ENCODE measurements at regions not wholly inside any gene's neighbourhood (a gene's known extent, or its start where the extent isn't known, plus 50 kb on each side); places are given as distances from the start of the nearest gene placed in this dataset.

- 92% methylated on average over 3 of the region's 3 CpGs for WGBS
- Histone ChIP-seq H3K27me3 (ENCODE audit: control insufficient read depth in 4 of 4, insufficient read depth in 4 of 4, low read length in 3 of 4) (no peaks in the 10 kb centered on the region), H3K27ac (ENCODE audit: low read depth in 1 of 2, low read length in 2 of 2) (no peak overlapping the region), H3K36me3 (ENCODE audit: control insufficient read depth in 4 of 4, insufficient read depth in 3 of 4, low read depth in 1 of 4, low read length in 3 of 4) (no peaks in the 10 kb centered on the region), H3K4me1 (ENCODE audit: control insufficient read depth in 4 of 4, insufficient read depth in 4 of 4, low read length in 3 of 4) (peaks cover 0 to 2% (median 0%) of the 10 kb centered on the region in 4 donors), H3K9ac (ENCODE audit: low read depth in 1 of 2, low read length in 2 of 2) (no peak overlapping the region), H3K9me3 (ENCODE audit: control insufficient read depth in 4 of 4, low read length in 3 of 4) (no peaks in the 10 kb centered on the region), H3K4me3 (ENCODE audit: low read depth in 1 of 3, low read length in 3 of 3) (no peak overlapping the region)
- no peak for TF ChIP-seq NR2F2 (IDR thresholded peaks at IDR 0.05)
- TF ChIP-seq FOXA1 (IDR thresholded peaks at IDR 0.05): no peak
- no peak for TF ChIP-seq RAD21 (IDR thresholded peaks at IDR 0.05)
- no peak for TF ChIP-seq EGR1 (IDR thresholded peaks at IDR 0.05; ENCODE audit: low read depth in 2 of 2)
- no peak for TF ChIP-seq HNF4G (IDR thresholded peaks at IDR 0.05)
- TF ChIP-seq GABPA (IDR thresholded peaks at IDR 0.05 in 1 of 2, conservative IDR thresholded peaks at IDR 0.05 in 1 of 2): no peak
- TF ChIP-seq ATF3 (IDR thresholded peaks at IDR 0.05): no peak
- no peak for TF ChIP-seq REST (IDR thresholded peaks at IDR 0.05)
- TF ChIP-seq JUND (IDR thresholded peaks at IDR 0.05): no peak
- no peak for TF ChIP-seq HNF4A (conservative IDR thresholded peaks at IDR 0.05)
- no peak for TF ChIP-seq TAF1 (conservative IDR thresholded peaks at IDR 0.05)
- TF ChIP-seq, protein P1, sequence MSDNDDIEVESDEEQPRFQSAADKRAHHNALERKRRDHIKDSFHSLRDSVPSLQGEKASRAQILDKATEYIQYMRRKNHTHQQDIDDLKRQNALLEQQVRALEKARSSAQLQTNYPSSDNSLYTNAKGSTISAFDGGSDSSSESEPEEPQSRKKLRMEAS (IDR thresholded peaks at IDR 0.05): no peak
- TF ChIP-seq RXRA (IDR thresholded peaks at IDR 0.05): no peak
- TF ChIP-seq ZBTB33 (IDR thresholded peaks at IDR 0.05): no peak
- TF ChIP-seq SP1 (IDR thresholded peaks at IDR 0.05): no peak
- no peak for DNase-seq (ENCODE audit: low spot score)
These were observed 135.3 kb upstream of the IL12B start for GRCh38 chr5:159465604-159466003.

- Histone ChIP-seq H3K9me3 (ENCODE audit: control insufficient read depth in 4 of 4, low read length in 3 of 4) (no peaks in the 10 kb centered on the region), H3K9ac (ENCODE audit: low read depth in 1 of 2, low read length in 2 of 2) (no peak overlapping the region), H3K36me3 (ENCODE audit: control insufficient read depth in 4 of 4, insufficient read depth in 3 of 4, low read depth in 1 of 4, low read length in 3 of 4) (no peaks in the 10 kb centered on the region), H3K27ac (ENCODE audit: low read depth in 1 of 2, low read length in 2 of 2) (no peak overlapping the region), H3K4me1 (ENCODE audit: control insufficient read depth in 4 of 4, insufficient read depth in 4 of 4, low read length in 3 of 4) (no peaks in the 10 kb centered on the region), H3K4me3 (ENCODE audit: low read depth in 1 of 3, low read length in 3 of 3) (no peak overlapping the region), H3K27me3 (ENCODE audit: control insufficient read depth in 4 of 4, insufficient read depth in 4 of 4, low read length in 3 of 4) (no peaks in the 10 kb centered on the region)
- DNase-seq (ENCODE audit: low spot score): no peak
- TF ChIP-seq TAF1 (conservative IDR thresholded peaks at IDR 0.05) (no peak), ZBTB33 (IDR thresholded peaks at IDR 0.05) (no peak), GABPA (IDR thresholded peaks at IDR 0.05 in 1 of 2, conservative IDR thresholded peaks at IDR 0.05 in 1 of 2) (no peak), REST (IDR thresholded peaks at IDR 0.05) (no peak), JUND (IDR thresholded peaks at IDR 0.05) (no peak), RAD21 (IDR thresholded peaks at IDR 0.05) (no peak), FOXA1 (IDR thresholded peaks at IDR 0.05) (no peak), RXRA (IDR thresholded peaks at IDR 0.05) (no peak), HNF4G (IDR thresholded peaks at IDR 0.05) (no peak), EGR1 (IDR thresholded peaks at IDR 0.05; ENCODE audit: low read depth in 2 of 2) (no peak)
- TF ChIP-seq, protein P1 (IDR thresholded peaks at IDR 0.05): no peak
- TF ChIP-seq, protein P2, sequence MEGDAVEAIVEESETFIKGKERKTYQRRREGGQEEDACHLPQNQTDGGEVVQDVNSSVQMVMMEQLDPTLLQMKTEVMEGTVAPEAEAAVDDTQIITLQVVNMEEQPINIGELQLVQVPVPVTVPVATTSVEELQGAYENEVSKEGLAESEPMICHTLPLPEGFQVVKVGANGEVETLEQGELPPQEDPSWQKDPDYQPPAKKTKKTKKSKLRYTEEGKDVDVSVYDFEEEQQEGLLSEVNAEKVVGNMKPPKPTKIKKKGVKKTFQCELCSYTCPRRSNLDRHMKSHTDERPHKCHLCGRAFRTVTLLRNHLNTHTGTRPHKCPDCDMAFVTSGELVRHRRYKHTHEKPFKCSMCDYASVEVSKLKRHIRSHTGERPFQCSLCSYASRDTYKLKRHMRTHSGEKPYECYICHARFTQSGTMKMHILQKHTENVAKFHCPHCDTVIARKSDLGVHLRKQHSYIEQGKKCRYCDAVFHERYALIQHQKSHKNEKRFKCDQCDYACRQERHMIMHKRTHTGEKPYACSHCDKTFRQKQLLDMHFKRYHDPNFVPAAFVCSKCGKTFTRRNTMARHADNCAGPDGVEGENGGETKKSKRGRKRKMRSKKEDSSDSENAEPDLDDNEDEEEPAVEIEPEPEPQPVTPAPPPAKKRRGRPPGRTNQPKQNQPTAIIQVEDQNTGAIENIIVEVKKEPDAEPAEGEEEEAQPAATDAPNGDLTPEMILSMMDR (IDR thresholded peaks at IDR 0.05; ENCODE audit: low read depth, low read length, missing input control): no peak
- WGBS: 90% methylated on average over 5 of the region's 5 CpGs
These were observed 137.4 kb upstream of the IL12B start for GRCh38 chr5:159467666-159468065.
